ENCODE measurements at regions not wholly inside any gene's neighbourhood (a gene's known extent, or its start where the extent isn't known, plus 50 kb on each side); places are given as distances from the start of the nearest gene placed in this dataset.

GRCh38 chr2:67982956-67983355 lies 79.8 kb downstream of the C1D start:
- Histone ChIP-seq H3K4me3 (ENCODE audit: low read depth, low read length, poor library complexity, severe bottlenecking) (no peak overlapping the region), H3K4me1 (ENCODE audit: insufficient read depth, low read length, severe bottlenecking) (no peaks in the 10 kb centered on the region), H3K4me2 (ENCODE audit: low read length) (no peak overlapping the region), H4K20me1 (ENCODE audit: insufficient read depth, low read length) (no peaks in the 10 kb centered on the region), H3K36me3 (ENCODE audit: insufficient read depth, low read length) (no peaks in the 10 kb centered on the region), H3K9me3 (ENCODE audit: low read length) (0 out of 2 replicates have a peak, but pooled peaks cover 2% of the 10 kb centered on the region), H3K79me2 (ENCODE audit: insufficient read depth, low read length) (no peaks in the 10 kb centered on the region), H3K27me3 (ENCODE audit: insufficient read depth, low read length) (0 out of 2 replicates have a peak, but pooled peaks cover 3% of the 10 kb centered on the region), H3K9me2 (ENCODE audit: low read depth, low read length) (no peaks in the 10 kb centered on the region), H2AFZ (ENCODE audit: low read length) (no peak overlapping the region), H3F3A (ENCODE audit: insufficient read depth, low read length) (no peaks in the 10 kb centered on the region), H3K27ac (ENCODE audit: low read depth, low read length, poor library complexity, severe bottlenecking) (no peak overlapping the region), H3K9ac (ENCODE audit: low read length) (no peak overlapping the region)
- TF ChIP-seq EZH2 (IDR thresholded peaks at IDR 0.05; ENCODE audit: borderline replicate concordance, low read length) = no peak
- TF ChIP-seq, protein P1, sequence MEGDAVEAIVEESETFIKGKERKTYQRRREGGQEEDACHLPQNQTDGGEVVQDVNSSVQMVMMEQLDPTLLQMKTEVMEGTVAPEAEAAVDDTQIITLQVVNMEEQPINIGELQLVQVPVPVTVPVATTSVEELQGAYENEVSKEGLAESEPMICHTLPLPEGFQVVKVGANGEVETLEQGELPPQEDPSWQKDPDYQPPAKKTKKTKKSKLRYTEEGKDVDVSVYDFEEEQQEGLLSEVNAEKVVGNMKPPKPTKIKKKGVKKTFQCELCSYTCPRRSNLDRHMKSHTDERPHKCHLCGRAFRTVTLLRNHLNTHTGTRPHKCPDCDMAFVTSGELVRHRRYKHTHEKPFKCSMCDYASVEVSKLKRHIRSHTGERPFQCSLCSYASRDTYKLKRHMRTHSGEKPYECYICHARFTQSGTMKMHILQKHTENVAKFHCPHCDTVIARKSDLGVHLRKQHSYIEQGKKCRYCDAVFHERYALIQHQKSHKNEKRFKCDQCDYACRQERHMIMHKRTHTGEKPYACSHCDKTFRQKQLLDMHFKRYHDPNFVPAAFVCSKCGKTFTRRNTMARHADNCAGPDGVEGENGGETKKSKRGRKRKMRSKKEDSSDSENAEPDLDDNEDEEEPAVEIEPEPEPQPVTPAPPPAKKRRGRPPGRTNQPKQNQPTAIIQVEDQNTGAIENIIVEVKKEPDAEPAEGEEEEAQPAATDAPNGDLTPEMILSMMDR (IDR thresholded peaks at IDR 0.05; ENCODE audit: low read length) = no peak

- no peaks in the 10 kb centered on the region for H3K4me1 ChIP-seq (ENCODE audit: insufficient read depth, low read length, severe bottlenecking)
- TF ChIP-seq, protein P1 (IDR thresholded peaks at IDR 0.05; ENCODE audit: low read length) = no peak
- no peak for TF ChIP-seq EZH2 (IDR thresholded peaks at IDR 0.05; ENCODE audit: borderline replicate concordance, low read length)
Measured at GRCh38 chr2:67984600-67984999, 78.2 kb downstream of the C1D start.

DNA sequence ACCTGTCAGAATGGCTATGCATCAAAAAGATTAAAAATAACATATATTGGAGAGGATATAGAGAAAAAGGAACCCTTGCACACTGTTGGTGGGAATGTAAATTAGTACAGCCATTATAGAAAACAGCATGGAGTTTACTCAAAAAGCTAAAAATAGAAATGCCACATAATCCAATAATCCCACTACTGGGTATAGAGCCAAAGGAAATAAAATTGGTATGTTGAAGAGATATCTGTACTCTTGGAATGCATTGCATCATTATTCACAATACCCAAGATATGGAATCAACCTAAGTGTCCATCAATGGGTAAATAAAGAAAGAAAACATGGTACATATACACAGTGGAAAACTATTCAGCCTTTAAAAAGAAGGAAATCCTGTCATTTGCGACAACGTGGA lies 77.2 kb downstream of the C1D start:
- Histone ChIP-seq H3K27ac (ENCODE audit: low read depth, low read length, poor library complexity, severe bottlenecking) (no peak overlapping the region), H3K9ac (ENCODE audit: low read length) (no peak overlapping the region), H3K4me1 (ENCODE audit: insufficient read depth, low read length, severe bottlenecking) (no peaks in the 10 kb centered on the region), H3K79me2 (ENCODE audit: insufficient read depth, low read length) (no peaks in the 10 kb centered on the region), H3K4me2 (ENCODE audit: low read length) (no peak overlapping the region), H3K27me3 (ENCODE audit: insufficient read depth, low read length) (0 out of 2 replicates have a peak, but pooled peaks cover 3% of the 10 kb centered on the region), H4K20me1 (ENCODE audit: insufficient read depth, low read length) (no peaks in the 10 kb centered on the region), H3F3A (ENCODE audit: insufficient read depth, low read length) (no peaks in the 10 kb centered on the region), H3K9me3 (ENCODE audit: low read length) (0 out of 2 replicates have a peak, but pooled peaks cover 2% of the 10 kb centered on the region), H3K4me3 (ENCODE audit: low read depth, low read length, poor library complexity, severe bottlenecking) (no peak overlapping the region), H3K36me3 (ENCODE audit: insufficient read depth, low read length) (no peaks in the 10 kb centered on the region), H3K9me2 (ENCODE audit: low read depth, low read length) (no peaks in the 10 kb centered on the region), H2AFZ (ENCODE audit: low read length) (no peak overlapping the region)
- TF ChIP-seq, protein P1 (IDR thresholded peaks at IDR 0.05; ENCODE audit: low read length) = no peak
- TF ChIP-seq EZH2 (IDR thresholded peaks at IDR 0.05; ENCODE audit: borderline replicate concordance, low read length) = no peak

More at GRCh38 chr2:67984600-67984999, 78.2 kb downstream of the C1D start:
- H3K27ac ChIP-seq (ENCODE audit: low read depth, low read length, poor library complexity, severe bottlenecking) = no peak overlapping the region
- H3K4me3 ChIP-seq (ENCODE audit: low read depth, low read length, poor library complexity, severe bottlenecking) = no peak overlapping the region
- no peaks in the 10 kb centered on the region for H4K20me1 ChIP-seq (ENCODE audit: insufficient read depth, low read length)
- H2AFZ ChIP-seq (ENCODE audit: low read length) = no peak overlapping the region
- H3K4me2 ChIP-seq (ENCODE audit: low read length) = no peak overlapping the region
- no peaks in the 10 kb centered on the region for H3K9me2 ChIP-seq (ENCODE audit: low read depth, low read length)
- no peaks in the 10 kb centered on the region for H3F3A ChIP-seq (ENCODE audit: insufficient read depth, low read length)
- H3K79me2 ChIP-seq (ENCODE audit: insufficient read depth, low read length) = no peaks in the 10 kb centered on the region
- 0 out of 2 replicates have a peak, but pooled peaks cover 2% of the 10 kb centered on the region for H3K9me3 ChIP-seq (ENCODE audit: low read length)
- H3K9ac ChIP-seq (ENCODE audit: low read length) = no peak overlapping the region
- H3K27me3 ChIP-seq (ENCODE audit: insufficient read depth, low read length) = 0 out of 2 replicates have a peak, but pooled peaks cover 3% of the 10 kb centered on the region
- H3K36me3 ChIP-seq (ENCODE audit: insufficient read depth, low read length) = no peaks in the 10 kb centered on the region

Data from OCI-LY1 (cell line).